ENCODE measurements at regions not wholly inside any gene's neighbourhood (a gene's known extent, or its start where the extent isn't known, plus 50 kb on each side); places are given as distances from the start of the nearest gene placed in this dataset.

- TF ChIP-seq SRSF1 (IDR thresholded peaks at IDR 0.05; ENCODE audit: low read depth, low read length) (no peak), PHF8 (IDR thresholded peaks at IDR 0.05; ENCODE audit: borderline replicate concordance, low read length) (no peak), NRF1 (conservative IDR thresholded peaks at IDR 0.05 in 1 of 2, IDR thresholded peaks at IDR 0.05 in 1 of 2) (no peak), CTCF (IDR thresholded peaks at IDR 0.05 in 2 of 3, conservative IDR thresholded peaks at IDR 0.05 in 1 of 3; ENCODE audit: insufficient read depth in 2 of 3, low read depth in 1 of 3, low read length in 3 of 3) (no peak), CCAR2 (IDR thresholded peaks at IDR 0.05; ENCODE audit: low read depth, low read length) (no peak), MYNN (IDR thresholded peaks at IDR 0.05) (no peak), MYNN (CRISPR knock-in tag; IDR thresholded peaks at IDR 0.05) (no peak), PREB (CRISPR knock-in tag; IDR thresholded peaks at IDR 0.05) (no peak), ATF1 (CRISPR knock-in tag; IDR thresholded peaks at IDR 0.05) (no peak), ATF1 (tag; IDR thresholded peaks at IDR 0.05) (no peak), SP1 (CRISPR knock-in tag; IDR thresholded peaks at IDR 0.05) (no peak), ZFX (CRISPR knock-in tag; IDR thresholded peaks at IDR 0.05) (no peak), REST (IDR thresholded peaks at IDR 0.05; ENCODE audit: borderline replicate concordance) (no peak), REST (CRISPR knock-in tag; IDR thresholded peaks at IDR 0.05; ENCODE audit: low read depth) (no peak), FOXK1 (CRISPR knock-in tag; IDR thresholded peaks at IDR 0.05; ENCODE audit: borderline replicate concordance) (no peak), ZFP36 (IDR thresholded peaks at IDR 0.05; ENCODE audit: low read depth, low read length, partially characterized antibody) (no peak), GATA2 (CRISPR knock-in tag; IDR thresholded peaks at IDR 0.05) (no peak)
Observed at GRCh38 chr13:107351305-107351704, 783.4 kb upstream of the ARGLU1 start.

Data from K562 (cell line).